ENCODE measurements at regions not wholly inside any gene's neighbourhood (a gene's known extent, or its start where the extent isn't known, plus 50 kb on each side); places are given as distances from the start of the nearest gene placed in this dataset.

- no peak overlapping the region for H3K27ac ChIP-seq
- TF ChIP-seq CTCF (IDR thresholded peaks at IDR 0.05): no peak
- no peak overlapping the region for H3K4me3 ChIP-seq (ENCODE audit: low read depth, low read length)
- no peaks in the 10 kb centered on the region for H3K4me1 ChIP-seq
- no peaks in the 10 kb centered on the region for H3K79me2 ChIP-seq
- H2AFZ ChIP-seq: no peak overlapping the region
- no peaks in the 10 kb centered on the region for H3K27me3 ChIP-seq (ENCODE audit: control insufficient read depth, insufficient read depth, low read length)
- H3K9me3 ChIP-seq (ENCODE audit: control insufficient read depth, low read length): no peaks in the 10 kb centered on the region
- H3K9ac ChIP-seq: no peak overlapping the region
- no peaks in the 10 kb centered on the region for H3K36me3 ChIP-seq (ENCODE audit: control insufficient read depth, insufficient read depth, low read length)
- H3K4me2 ChIP-seq (ENCODE audit: low read length): no peak overlapping the region
Observed at GRCh38 chr3:187963003-187963676, 190.8 kb upstream of the LPP start.

- no peaks in the 10 kb centered on the region for H3K27me3 ChIP-seq (ENCODE audit: control insufficient read depth, insufficient read depth, low read length)
- no peaks in the 10 kb centered on the region for H3K36me3 ChIP-seq (ENCODE audit: control insufficient read depth, insufficient read depth, low read length)
- H3K4me1 ChIP-seq: no peaks in the 10 kb centered on the region
- H3K4me2 ChIP-seq (ENCODE audit: low read length): no peak overlapping the region
- H3K4me3 ChIP-seq (ENCODE audit: low read depth, low read length): no peak overlapping the region
- no peak overlapping the region for H2AFZ ChIP-seq
- no peak overlapping the region for H3K27ac ChIP-seq
- TF ChIP-seq CTCF (IDR thresholded peaks at IDR 0.05): no peak
- H3K79me2 ChIP-seq: no peaks in the 10 kb centered on the region
- no peaks in the 10 kb centered on the region for H3K9me3 ChIP-seq (ENCODE audit: control insufficient read depth, low read length)
- no peak overlapping the region for H3K9ac ChIP-seq
Observed at GRCh38 chr3:187963677-187964385, 190.1 kb upstream of the LPP start.

- Histone ChIP-seq H2AFZ (no peak overlapping the region), H3K27ac (no peak overlapping the region), H3K9me3 (ENCODE audit: control insufficient read depth, low read length) (no peaks in the 10 kb centered on the region), H3K36me3 (ENCODE audit: control insufficient read depth, insufficient read depth, low read length) (no peaks in the 10 kb centered on the region), H3K9ac (no peak overlapping the region), H3K4me3 (ENCODE audit: low read depth, low read length) (no peak overlapping the region), H3K27me3 (ENCODE audit: control insufficient read depth, insufficient read depth, low read length) (no peaks in the 10 kb centered on the region), H3K4me1 (no peaks in the 10 kb centered on the region), H3K4me2 (ENCODE audit: low read length) (no peak overlapping the region), H3K79me2 (no peaks in the 10 kb centered on the region)
- no peak for TF ChIP-seq CTCF (IDR thresholded peaks at IDR 0.05)
Observed at GRCh38 chr3:187964760-187965159, 189.2 kb upstream of the LPP start.

- Histone ChIP-seq H3K36me3 (ENCODE audit: control insufficient read depth, insufficient read depth, low read length) (no peaks in the 10 kb centered on the region), H3K27ac (no peak overlapping the region), H3K4me3 (ENCODE audit: low read depth, low read length) (no peak overlapping the region), H3K4me1 (no peaks in the 10 kb centered on the region), H3K27me3 (ENCODE audit: control insufficient read depth, insufficient read depth, low read length) (no peaks in the 10 kb centered on the region), H3K4me2 (ENCODE audit: low read length) (no peak overlapping the region), H3K9ac (no peak overlapping the region), H3K9me3 (ENCODE audit: control insufficient read depth, low read length) (no peaks in the 10 kb centered on the region), H2AFZ (no peak overlapping the region), H3K79me2 (no peaks in the 10 kb centered on the region)
- no peak for TF ChIP-seq CTCF (IDR thresholded peaks at IDR 0.05)
Observed at GRCh38 chr3:187966096-187966495, 187.9 kb upstream of the LPP start.
